Body of pancreas (tissue), 4 donors: ENCODE measurements at regions not wholly inside any gene's neighbourhood (a gene's known extent, or its start where the extent isn't known, plus 50 kb on each side); places are given as distances from the start of the nearest gene placed in this dataset.

Experiments used
- CTCF ChIP-seq, 7 experiments: fragments of 450-650 bp in 4 of 7; fragments of 200-600 bp in 3 of 7; sonication (generic) in 3 of 7; IDR thresholded peaks; one replicate each; pipeline ENCODE4 v1.5.1; 2016 to 2019; ENCODE audit warnings: antibody characterized with exemption in 7 of 7
- POLR2A ChIP-seq, 3 donors: fragments of 450-650 bp; IDR thresholded peaks; one replicate each; pipeline ENCODE4 v1.6.1; 2016; ENCODE audit warnings: antibody characterized with exemption in 3 of 3, mild to moderate bottlenecking in 2 of 3

DNA sequence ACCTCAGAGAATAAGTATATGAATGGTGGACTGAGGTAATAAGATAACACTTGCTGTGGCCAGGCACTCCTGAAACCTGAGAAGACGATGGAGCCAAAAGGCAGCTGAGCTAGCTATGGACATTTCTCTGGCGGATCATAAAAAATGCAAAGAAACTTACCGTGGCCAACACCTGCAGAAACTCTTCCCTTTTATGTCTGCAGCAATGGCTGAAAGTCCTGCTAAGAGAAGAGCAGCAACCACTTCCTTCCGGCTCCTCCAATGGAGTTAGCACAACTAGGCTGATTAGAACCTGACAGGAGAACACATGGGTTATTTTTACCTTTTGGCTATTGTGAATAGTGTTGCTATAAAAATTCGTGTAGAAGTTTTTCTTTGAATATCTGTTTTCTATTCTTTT lies 76.0 kb upstream of the MAGEB16 start:
- TF ChIP-seq CTCF (IDR thresholded peaks at IDR 0.05): no peak
- TF ChIP-seq POLR2A (IDR thresholded peaks at IDR 0.05): no peak
